Pancreas (tissue), 10 donors: ENCODE measurements at regions not wholly inside any gene's neighbourhood (a gene's known extent, or its start where the extent isn't known, plus 50 kb on each side); places are given as distances from the start of the nearest gene placed in this dataset.

Experiments used
- ATAC-seq, 4 donors: fragments of 200-7000 bp; cut with Tn5 transposase; one replicate each; pipeline versions ENCODE4 v1.8.0 to v1.9.1; 2020; ENCODE audit warnings: mild to moderate bottlenecking in 4 of 4, moderate library complexity in 4 of 4
- DNase-seq, 6 donors: peaks; one replicate each; pipeline ENCODE4 v3.0.0-alpha.2; 2020
- FAIRE-seq: peaks from 2 replicates; lab custom pipeline; 2012; peaks lifted over from hg19 to GRCh38; lab: Jason Lieb, UNC
- H3K27ac ChIP-seq, 4 donors: fragments of 200-600 bp; sonication (generic); 1 replicate in 3 of 4; 2 replicates in 1 of 4; pipeline versions ENCODE4 v1.5.0 to v1.8.0; 2020
- H3K27me3 ChIP-seq, 4 donors: fragments of 200-600 bp; one replicate each; pipeline ENCODE4 v1.8.0; 2021
- H3K36me3 ChIP-seq, 3 donors: fragments of 200-600 bp; sonication (generic) in 1 of 3; one replicate each; pipeline versions ENCODE4 v1.5.0 to v1.8.0; 2020 to 2021
- H3K4me1 ChIP-seq, 3 donors: fragments of 200-600 bp; one replicate each; pipeline ENCODE4 v1.8.0; 2021
- H3K4me3 ChIP-seq, 4 donors: fragments of 200-600 bp; sonication (generic) in 2 of 4; one replicate each; pipeline versions ENCODE4 v1.5.0 to v1.8.0; 2020 to 2021
- H3K9me3 ChIP-seq, 4 donors: fragments of 200-600 bp; one replicate each; pipeline ENCODE4 v1.8.0; 2021
- CTCF ChIP-seq, 4 donors: fragments of 200-600 bp; sonication (generic) in 3 of 4; IDR thresholded peaks; one replicate each; pipeline versions ENCODE4 v1.5.0 to v1.8.0; 2021; ENCODE audit warnings: antibody characterized with exemption in 4 of 4
- WGBS, 2 donors: extraction: QIAGEN DNeasy Blood & Tissue Kit; methylation state at CpG; one replicate each; pipeline ENCODE4 v1.1.7; 2013; 5-methylcytosine and 5-hydroxymethylcytosine counted together
- intact Hi-C, 3 donors: fragments of 100-400 bp; cut with DNase I; formaldehyde crosslinking; loops; one replicate each; pipeline versions ENCODE4 v1.11.1 to v1.14.2; 2022
- donor health status: healthy with polysubstance abuse.
- donor health status: DM: no; HTN: no; CAD: no; lungs with moderate emphysema.
- donor health status: DM: no; HTN: no; CAD: no.
- donor health status: control.
- donor health status: control.
- donor health status: Bipolar disorder and iron deficiency.
- donor health status: DM: yes; HTN: yes; CAD: no.
- donor health status: DM: no; HTN: no; CAD: no.
- donor health status: DM: no; HTN: no; CAD: no.
- donor health status: DM: yes; HTN: yes; CAD: no.

GRCh38 chr20:11431621-11432020 is 486.1 kb upstream of the BTBD3 start:
- ATAC-seq, result no peak
- 60 to 68% methylated on average over 1 of the region's 1 CpG for WGBS, 2 donors
- no peak overlapping the region for H3K27ac ChIP-seq
- H3K9me3 ChIP-seq, result no peaks in the 10 kb centered on the region
- no peak for FAIRE-seq
- no peaks in the 10 kb centered on the region for H3K36me3 ChIP-seq
- TF ChIP-seq CTCF (IDR thresholded peaks at IDR 0.05), result no peak
- H3K4me3 ChIP-seq, result no peak overlapping the region
- DNase-seq, result no peak
- H3K27me3 ChIP-seq, result peaks cover 0 to 5% (median 0%) of the 10 kb centered on the region in 4 donors
- intact Hi-C loops, result no loop called here
- H3K4me1 ChIP-seq, result no peaks in the 10 kb centered on the region

DNA sequence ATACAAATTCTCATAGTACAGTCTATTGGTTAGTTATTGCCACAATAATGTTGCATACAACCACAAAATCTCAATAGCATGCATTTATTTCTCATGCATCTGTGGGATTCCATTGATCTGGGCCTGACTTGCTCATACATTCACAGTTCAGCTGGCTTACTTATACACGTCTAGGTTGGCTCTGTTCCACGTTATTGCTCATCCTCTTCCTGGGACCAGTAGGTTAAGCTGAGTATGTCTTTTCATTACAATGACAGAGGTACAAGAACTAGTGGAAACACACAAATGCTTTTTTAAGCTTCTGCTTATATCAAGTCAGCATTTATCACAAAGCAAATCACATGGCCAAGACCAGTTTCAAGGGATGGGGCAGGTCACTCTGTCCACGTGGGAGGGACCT is 485.3 kb upstream of the BTBD3 start:
- Histone ChIP-seq H3K9me3 (no peaks in the 10 kb centered on the region), H3K27me3 (peaks cover 0 to 5% (median 0%) of the 10 kb centered on the region in 4 donors), H3K4me1 (no peaks in the 10 kb centered on the region), H3K36me3 (no peaks in the 10 kb centered on the region), H3K4me3 (no peak overlapping the region), H3K27ac (no peak overlapping the region)
- ATAC-seq (no peak), FAIRE-seq (no peak), DNase-seq (no peak)
- 44 to 58% methylated on average over 3 of the region's 3 CpGs for WGBS, 2 donors
- no peak for TF ChIP-seq CTCF (IDR thresholded peaks at IDR 0.05)
- intact Hi-C loops, result no loop called here

- Histone ChIP-seq H3K27me3 (no peaks in the 10 kb centered on the region), H3K9me3 (no peaks in the 10 kb centered on the region), H3K36me3 (no peaks in the 10 kb centered on the region), H3K4me3 (no peak overlapping the region), H3K27ac (no peak overlapping the region), H3K4me1 (no peaks in the 10 kb centered on the region)
- DNase-seq (no peak), FAIRE-seq (no peak), ATAC-seq (no peak)
- 53 to 60% methylated on average over 4 of the region's 4 CpGs for WGBS, 2 donors
- intact Hi-C loops, result no loop called here
- no peak for TF ChIP-seq CTCF (IDR thresholded peaks at IDR 0.05)
Observed at GRCh38 chr20:11436113-11436905, 481.4 kb upstream of the BTBD3 start.

GRCh38 chr20:11437090-11437489 is 480.6 kb upstream of the BTBD3 start:
- Histone ChIP-seq H3K9me3 (no peaks in the 10 kb centered on the region), H3K4me1 (no peaks in the 10 kb centered on the region), H3K27me3 (no peaks in the 10 kb centered on the region), H3K36me3 (no peaks in the 10 kb centered on the region), H3K27ac (no peak overlapping the region), H3K4me3 (no peak overlapping the region)
- no peak for TF ChIP-seq CTCF (IDR thresholded peaks at IDR 0.05)
- intact Hi-C loops, result no loop called here
- no peak for FAIRE-seq
- no peak for DNase-seq
- WGBS, 2 donors, result 52 to 72% methylated on average over 3 of the region's 3 CpGs
- ATAC-seq, result no peak
